HG02678 (cell line): ENCODE measurements at regions not wholly inside any gene's neighbourhood (a gene's known extent, or its start where the extent isn't known, plus 50 kb on each side); places are given as distances from the start of the nearest gene placed in this dataset.

Experiments
- ATAC-seq: cut with Tn5 transposase; IDR thresholded peaks from one replicate; pipeline ENCODE4 v1.9.1; 2021; ENCODE audit warnings: mild to moderate bottlenecking, moderate library complexity; ENCODE audit not compliant: unreplicated experiment

- ATAC-seq, result no peak
These were observed 708.1 kb downstream of the BRD1 start for GRCh38 chr22:49119551-49119952.

- ATAC-seq, result no peak
These were observed 709.6 kb downstream of the BRD1 start for GRCh38 chr22:49118065-49118464.

GRCh38 chr22:49117486-49117885 lies 710.2 kb downstream of the BRD1 start:
- no peak for ATAC-seq

GRCh38 chr22:49116486-49117120 lies 711.1 kb downstream of the BRD1 start:
- no peak for ATAC-seq

GRCh38 chr22:49116021-49116420 lies 711.7 kb downstream of the BRD1 start:
- no peak for ATAC-seq

- no peak for ATAC-seq
These were observed 712.5 kb downstream of the BRD1 start for GRCh38 chr22:49115197-49115596.

- no peak for ATAC-seq
These were observed 713.9 kb downstream of the BRD1 start for GRCh38 chr22:49113758-49114157.

GRCh38 chr22:49112661-49113626 lies 714.7 kb downstream of the BRD1 start:
- no peak for ATAC-seq

- ATAC-seq, result no peak
These were observed 715.5 kb downstream of the BRD1 start for GRCh38 chr22:49112176-49112575.

- no peak for ATAC-seq
These were observed 716.6 kb downstream of the BRD1 start for GRCh38 chr22:49111085-49111484.

GRCh38 chr22:49108636-49109315 lies 718.9 kb downstream of the BRD1 start:
- ATAC-seq, result no peak

GRCh38 chr22:49107961-49108530 lies 719.6 kb downstream of the BRD1 start:
- no peak for ATAC-seq

- no peak for ATAC-seq
These were observed 720.1 kb downstream of the BRD1 start for GRCh38 chr22:49107561-49107960.

GRCh38 chr22:49106842-49107152 lies 720.9 kb downstream of the BRD1 start:
- no peak for ATAC-seq

GRCh38 chr22:49106096-49106841 lies 721.4 kb downstream of the BRD1 start:
- ATAC-seq, result no peak

GRCh38 chr22:49104434-49104833 lies 723.2 kb downstream of the BRD1 start:
- ATAC-seq, result no peak

GRCh38 chr22:49103314-49104059 lies 724.2 kb downstream of the BRD1 start:
- no peak for ATAC-seq

- ATAC-seq, result no peak
These were observed 725.3 kb downstream of the BRD1 start for GRCh38 chr22:49102367-49102766.

GRCh38 chr22:49101873-49102272 lies 725.8 kb downstream of the BRD1 start:
- ATAC-seq, result no peak

GRCh38 chr22:49101225-49101624 lies 726.4 kb downstream of the BRD1 start:
- no peak for ATAC-seq
